Anterior cingulate cortex (tissue), 58 donors: ENCODE measurements at regions not wholly inside any gene's neighbourhood (a gene's known extent, or its start where the extent isn't known, plus 50 kb on each side); places are given as distances from the start of the nearest gene placed in this dataset.

Source experiments
- DNase-seq, 58 donors: peaks; one replicate each; lab custom pipeline; 2025; lab: John Stamatoyannopoulos, UW

- DNase-seq: no peak
Observed at GRCh38 chr19:31402529-31403316, 53.5 kb upstream of the TSHZ3 start.

- DNase-seq: no peak
Observed at GRCh38 chr19:31406106-31406505, 56.9 kb upstream of the TSHZ3 start.

- DNase-seq: no peak
Observed at GRCh38 chr19:31408460-31409124, 59.4 kb upstream of the TSHZ3 start.

GRCh38 chr19:31413353-31413752 is 64.1 kb upstream of the TSHZ3 start:
- DNase-seq: no peak

GRCh38 chr19:31415322-31415721 is 66.1 kb upstream of the TSHZ3 start:
- DNase-seq: no peak

- no peak for DNase-seq
Observed at GRCh38 chr19:31416548-31416947, 67.3 kb upstream of the TSHZ3 start.

- no peak for DNase-seq
Observed at GRCh38 chr19:31418055-31418454, 68.8 kb upstream of the TSHZ3 start.

- DNase-seq: no peak
Observed at GRCh38 chr19:31418692-31419430, 69.6 kb upstream of the TSHZ3 start.

GRCh38 chr19:31419871-31420445 is 70.7 kb upstream of the TSHZ3 start:
- DNase-seq: no peak

- no peak for DNase-seq
Observed at GRCh38 chr19:31421082-31421481, 71.8 kb upstream of the TSHZ3 start.

- peak in 1 of 58 donors; percentile 1 for DNase-seq
Observed at GRCh38 chr19:31421856-31422255, 72.6 kb upstream of the TSHZ3 start.

GRCh38 chr19:31423896-31424295 is 74.7 kb upstream of the TSHZ3 start:
- no peak for DNase-seq

GRCh38 chr19:31424861-31425620 is 75.8 kb upstream of the TSHZ3 start:
- DNase-seq: no peak

- DNase-seq: no peak
Observed at GRCh38 chr19:31427857-31428256, 78.6 kb upstream of the TSHZ3 start.

- no peak for DNase-seq
Observed at GRCh38 chr19:31430381-31430780, 81.1 kb upstream of the TSHZ3 start.

GRCh38 chr19:31432201-31432810 is 83.1 kb upstream of the TSHZ3 start:
- DNase-seq: no peak

GRCh38 chr19:31436121-31436776 is 87.0 kb upstream of the TSHZ3 start:
- no peak for DNase-seq

GRCh38 chr19:31438401-31439269 is 89.4 kb upstream of the TSHZ3 start:
- DNase-seq: no peak

GRCh38 chr19:31439270-31439573 is 90.0 kb upstream of the TSHZ3 start:
- peak in 1 of 58 donors; percentile 15 for DNase-seq
